ENCODE measurements at regions not wholly inside any gene's neighbourhood (a gene's known extent, or its start where the extent isn't known, plus 50 kb on each side); places are given as distances from the start of the nearest gene placed in this dataset.

GRCh38 chr4:108567831-108568230, 52.5 kb upstream of the RPL34 start:
- no peaks in the 10 kb centered on the region for H3K36me3 ChIP-seq
- no peak overlapping the region for H3K27ac ChIP-seq
- no peaks in the 10 kb centered on the region for H3K27me3 ChIP-seq
- H3K9me3 ChIP-seq: no peaks in the 10 kb centered on the region
- no peak for TF ChIP-seq CTCF (IDR thresholded peaks at IDR 0.05)
- H3K4me3 ChIP-seq: no peak overlapping the region
- H3K4me1 ChIP-seq: no peaks in the 10 kb centered on the region
- DNase-seq (ENCODE audit: low spot score): no peak

GRCh38 chr4:108561116-108561515, 59.3 kb upstream of the RPL34 start:
- peaks cover 0 to 21% of the 10 kb centered on the region in 2 donors for H3K4me1 ChIP-seq
- no peaks in the 10 kb centered on the region for H3K27me3 ChIP-seq
- no peaks in the 10 kb centered on the region for H3K9me3 ChIP-seq
- no peak overlapping the region for H3K4me3 ChIP-seq
- no peak overlapping the region for H3K27ac ChIP-seq
- H3K36me3 ChIP-seq: no peaks in the 10 kb centered on the region
- TF ChIP-seq CTCF (IDR thresholded peaks at IDR 0.05): no peak
- no peak for DNase-seq (ENCODE audit: low spot score)

- Histone ChIP-seq H3K4me1 (peaks cover 0 to 21% of the 10 kb centered on the region in 2 donors), H3K4me3 (no peak overlapping the region), H3K27ac (peak overlapping the region in 1 of 2 donors; percentile 41), H3K36me3 (no peaks in the 10 kb centered on the region), H3K27me3 (no peaks in the 10 kb centered on the region), H3K9me3 (no peaks in the 10 kb centered on the region)
- no peak for TF ChIP-seq CTCF (IDR thresholded peaks at IDR 0.05)
- DNase-seq (ENCODE audit: low spot score): no peak
Measured at GRCh38 chr4:108560616-108561015, 59.8 kb upstream of the RPL34 start.

- no peak for DNase-seq (ENCODE audit: low spot score)
- Histone ChIP-seq H3K4me3 (no peak overlapping the region), H3K27ac (peak overlapping the region in 1 of 2 donors; percentile 41), H3K9me3 (no peaks in the 10 kb centered on the region), H3K4me1 (peaks cover 0 to 21% of the 10 kb centered on the region in 2 donors), H3K27me3 (no peaks in the 10 kb centered on the region), H3K36me3 (no peaks in the 10 kb centered on the region)
- TF ChIP-seq CTCF (IDR thresholded peaks at IDR 0.05): no peak
Measured at GRCh38 chr4:108559911-108560310, 60.5 kb upstream of the RPL34 start.

- TF ChIP-seq CTCF (IDR thresholded peaks at IDR 0.05): no peak
- peaks cover 0 to 21% of the 10 kb centered on the region in 2 donors for H3K4me1 ChIP-seq
- H3K36me3 ChIP-seq: no peaks in the 10 kb centered on the region
- no peak overlapping the region for H3K27ac ChIP-seq
- no peak overlapping the region for H3K4me3 ChIP-seq
- H3K27me3 ChIP-seq: no peaks in the 10 kb centered on the region
- no peak for DNase-seq (ENCODE audit: low spot score)
- H3K9me3 ChIP-seq: no peaks in the 10 kb centered on the region
Measured at GRCh38 chr4:108559068-108559793, 61.1 kb upstream of the RPL34 start.

Data from right atrium auricular region (tissue), 2 donors.